Mucosa of gallbladder (tissue), 1 donor: ENCODE measurements at regions not wholly inside any gene's neighbourhood (a gene's known extent, or its start where the extent isn't known, plus 50 kb on each side); places are given as distances from the start of the nearest gene placed in this dataset.
"Not testable (repeated sequence)": the region's sequence is repeated elsewhere in the genome, so short reads cannot be mapped to it uniquely, and the experiment has no call there.

ENCODE experiments used
- DNase-seq: peaks from one replicate; pipeline ENCODE4 v3.0.0-alpha.2; 2020; ENCODE audit warnings: low spot score
- donor health status: DM: no; HTN: no; CAD: no.

DNA sequence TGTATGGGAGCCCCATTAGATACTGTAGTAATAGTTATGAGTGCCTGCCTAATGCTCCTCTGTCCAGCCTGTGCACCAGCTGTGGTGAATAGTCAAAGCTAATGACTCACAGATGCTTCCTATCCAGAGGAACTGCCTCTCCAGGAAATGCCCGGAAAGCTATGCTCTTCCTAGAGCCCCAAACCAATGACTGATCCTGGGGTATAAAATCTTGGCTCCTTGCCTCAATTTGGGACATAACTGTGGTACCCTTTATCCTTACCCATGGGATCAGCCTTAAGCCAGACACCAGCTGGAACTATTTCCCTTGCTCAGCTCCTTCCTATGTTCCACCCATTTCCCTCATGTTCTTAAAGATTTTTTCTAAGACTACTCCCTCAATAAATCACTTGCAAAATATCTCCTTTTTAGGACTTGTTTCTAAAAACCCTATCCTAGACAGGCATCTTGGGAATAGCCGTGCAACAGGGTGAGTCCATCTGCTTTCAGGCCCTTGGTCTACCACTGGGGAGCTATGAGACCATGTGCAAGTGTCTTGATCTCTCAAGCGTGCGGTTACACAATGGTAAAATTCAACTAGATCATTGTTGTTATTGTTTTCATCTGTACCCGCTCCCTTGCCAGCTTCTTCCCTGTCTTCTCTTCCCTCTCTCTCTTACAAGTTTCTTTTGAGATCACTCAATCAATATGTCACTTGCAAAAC is 283.7 kb downstream of the BTBD3 start:
- DNase-seq = no peak

DNA sequence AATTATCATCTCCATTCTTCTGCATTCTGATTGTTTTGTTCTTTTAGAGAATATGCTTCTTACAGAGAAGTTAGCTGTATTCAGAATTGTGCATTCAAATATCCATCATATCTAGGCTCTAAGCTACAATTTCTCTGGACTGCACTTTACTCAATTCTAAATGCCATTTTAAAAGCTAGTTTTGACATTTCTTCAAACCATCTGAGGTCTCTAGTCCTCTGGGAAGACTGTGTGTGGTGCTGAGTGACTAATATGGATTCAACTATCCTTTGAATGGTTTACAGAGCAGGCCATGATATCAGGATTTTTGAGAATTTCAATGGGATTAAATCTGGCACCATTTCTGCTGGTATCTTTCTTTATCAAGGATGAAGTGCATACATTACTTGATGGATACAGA is 285.7 kb downstream of the BTBD3 start:
- no peak for DNase-seq

DNA sequence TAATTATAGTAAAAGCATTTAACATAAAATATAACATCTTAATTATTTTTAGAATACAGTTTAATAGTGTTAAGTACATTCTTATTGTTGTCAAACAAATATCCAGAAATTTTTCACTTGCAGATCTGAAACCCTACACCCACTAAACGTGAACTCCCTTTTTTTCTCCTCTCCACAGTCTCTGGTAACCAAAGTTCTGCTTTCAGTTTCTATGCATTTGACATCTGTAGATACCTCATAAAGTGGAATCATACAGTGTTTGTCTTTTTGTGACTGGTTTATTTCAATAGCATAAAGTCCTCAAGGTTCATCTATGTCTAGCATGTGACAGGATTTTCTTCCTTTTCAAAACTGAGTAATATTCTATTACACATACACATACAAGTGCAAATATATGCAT is 286.3 kb downstream of the BTBD3 start:
- DNase-seq = no peak

DNA sequence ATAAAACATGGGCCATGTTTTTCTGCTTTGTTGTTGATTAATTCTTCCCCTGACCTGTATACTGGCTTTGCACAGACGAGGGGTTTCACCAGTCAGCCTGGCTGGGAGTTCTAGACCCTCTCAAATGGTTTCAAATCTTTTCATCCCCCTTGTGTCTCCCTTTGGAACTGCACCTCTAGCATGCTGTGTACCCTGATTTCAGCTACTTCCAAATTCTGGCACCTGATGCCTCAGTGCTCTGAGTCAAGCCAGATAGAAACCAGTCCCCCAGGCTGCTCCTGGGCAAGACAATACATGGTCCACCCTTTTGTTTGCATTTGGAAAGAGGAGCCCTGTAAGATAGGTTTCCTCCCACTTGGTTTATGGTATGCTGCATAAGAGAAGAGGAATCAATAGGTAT is 290.2 kb downstream of the BTBD3 start:
- DNase-seq = no peak

DNA sequence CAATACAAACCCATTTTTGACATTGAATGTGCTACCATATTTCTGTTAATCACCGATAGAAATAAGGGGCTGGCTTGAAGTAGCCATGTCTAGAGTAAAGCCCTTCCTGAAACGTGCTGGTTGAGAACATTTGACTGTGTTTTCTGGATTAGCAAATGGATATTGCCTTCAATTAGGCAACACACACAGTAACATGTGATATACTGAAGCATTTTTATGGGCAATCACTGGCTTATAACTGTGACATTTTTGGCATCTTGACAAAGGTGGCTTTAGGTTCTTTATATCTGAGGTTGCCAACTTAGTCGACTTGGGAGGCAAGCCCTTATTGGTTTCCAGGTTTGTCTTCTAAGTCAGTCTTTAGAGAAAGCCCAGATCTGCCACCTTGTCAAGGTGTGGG is 292.9 kb downstream of the BTBD3 start:
- DNase-seq = no peak

DNA sequence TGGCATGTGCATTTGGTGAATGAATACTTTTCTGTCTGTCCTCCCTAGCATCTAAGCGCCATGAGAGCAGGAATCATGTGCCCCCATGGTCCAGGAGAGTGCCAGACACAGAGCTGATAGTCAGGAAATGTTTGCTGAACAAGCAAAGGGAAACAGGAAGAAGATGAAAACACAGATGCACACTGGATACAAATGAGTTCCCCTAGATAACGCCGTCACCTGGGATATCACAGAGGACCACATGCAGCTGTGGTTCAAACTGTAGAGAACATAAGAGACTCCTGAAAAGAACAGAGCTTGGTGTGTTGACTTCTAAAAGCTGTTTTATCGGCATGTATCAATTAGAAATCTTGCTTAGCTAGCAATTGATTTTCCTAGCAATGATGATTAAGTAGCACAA is 293.7 kb downstream of the BTBD3 start:
- no peak for DNase-seq

DNA sequence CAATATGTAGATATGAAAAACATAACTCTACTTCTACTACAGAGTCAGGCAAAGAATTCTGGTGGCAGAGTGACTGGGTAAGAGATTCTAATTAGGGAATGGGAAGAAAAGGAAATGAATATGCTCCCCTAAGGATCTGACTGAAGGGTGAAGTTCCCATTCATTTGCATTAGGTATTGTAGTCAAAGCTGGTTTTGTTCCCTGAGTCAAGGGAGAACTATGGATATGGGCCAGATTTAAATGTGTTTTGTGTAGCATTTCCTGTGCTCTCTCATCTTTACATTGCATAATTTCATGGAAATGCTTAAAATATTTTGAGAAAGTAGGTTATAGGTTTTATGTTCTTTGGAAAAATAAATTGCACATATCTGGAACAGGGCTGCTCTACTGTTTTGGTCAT is 299.7 kb downstream of the BTBD3 start:
- DNase-seq = no peak

DNA sequence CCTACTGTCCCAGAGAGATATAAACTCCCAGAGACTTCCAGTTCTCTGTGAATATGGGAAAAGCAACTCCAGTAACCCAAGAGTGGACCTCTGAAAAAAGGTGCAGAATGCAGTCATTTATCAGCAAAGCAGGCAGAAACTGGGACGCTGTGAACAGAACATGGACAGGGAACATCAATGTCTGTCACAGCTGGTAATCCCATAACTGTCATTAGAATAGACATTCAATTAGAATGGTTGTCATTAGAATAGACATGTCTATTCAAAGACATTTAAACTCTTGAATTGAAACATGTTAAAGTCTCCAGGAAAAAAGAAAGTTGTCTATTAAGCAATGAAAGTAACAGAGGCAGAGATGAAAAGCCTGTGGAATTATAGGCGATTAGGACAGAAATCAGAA is 302.1 kb downstream of the BTBD3 start:
- no peak for DNase-seq

DNA sequence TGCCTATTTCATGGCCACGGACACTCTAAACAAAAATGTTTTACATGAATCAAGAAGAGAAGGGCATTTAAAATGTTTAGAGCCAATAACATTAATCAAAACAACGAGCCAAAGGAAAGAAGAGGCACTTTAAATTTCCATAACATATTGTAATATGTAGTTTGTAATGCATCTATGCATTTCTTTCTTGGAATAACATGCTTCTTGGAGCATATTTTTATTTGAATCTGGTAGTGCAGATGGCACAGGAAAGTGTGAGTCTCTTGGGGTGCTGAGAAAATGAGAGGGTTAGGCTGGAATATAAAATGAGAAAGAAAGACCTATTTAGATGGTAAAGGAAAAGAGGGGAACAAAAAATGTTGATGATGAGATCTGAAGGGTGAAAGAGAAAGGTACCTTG is 305.4 kb downstream of the BTBD3 start:
- DNase-seq = no peak

DNA sequence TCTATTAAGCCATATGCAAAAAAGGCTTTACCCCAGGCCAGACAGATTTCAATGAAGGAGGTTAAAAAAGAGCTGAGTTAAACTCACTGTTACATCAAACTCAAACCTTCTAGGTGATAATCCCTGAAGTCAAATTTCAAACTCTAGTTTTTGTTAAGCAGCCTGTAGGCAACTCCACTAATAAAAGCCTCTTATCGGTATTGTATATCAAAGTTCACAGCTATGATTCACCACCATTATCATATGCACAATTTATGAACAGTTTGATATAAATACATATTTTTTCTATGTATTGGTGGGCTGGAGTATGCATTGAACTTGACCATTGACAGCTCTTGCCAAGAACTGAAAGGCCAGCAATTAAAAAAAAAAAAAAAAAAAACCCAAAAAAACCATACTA is 308.2 kb downstream of the BTBD3 start:
- no peak for DNase-seq

DNA sequence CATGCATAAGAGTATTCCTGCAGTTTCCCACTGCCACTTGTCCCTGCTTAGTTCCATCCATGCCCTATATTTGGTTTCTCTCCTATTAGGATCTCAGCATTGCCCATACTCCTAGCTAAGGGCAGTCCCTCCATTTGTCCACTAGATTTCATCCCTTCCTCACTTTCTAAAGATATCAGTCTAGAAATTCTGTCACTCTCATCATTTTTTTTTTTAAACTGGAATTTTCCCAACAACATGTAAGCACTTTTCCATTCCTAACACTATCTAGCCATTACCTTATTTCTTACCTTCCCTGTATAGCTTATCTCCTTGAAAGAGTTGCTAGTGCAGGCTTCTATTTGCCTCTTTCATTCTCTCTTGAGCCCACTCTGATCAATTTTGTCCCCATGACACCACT is 312.2 kb downstream of the BTBD3 start:
- no peak for DNase-seq

DNA sequence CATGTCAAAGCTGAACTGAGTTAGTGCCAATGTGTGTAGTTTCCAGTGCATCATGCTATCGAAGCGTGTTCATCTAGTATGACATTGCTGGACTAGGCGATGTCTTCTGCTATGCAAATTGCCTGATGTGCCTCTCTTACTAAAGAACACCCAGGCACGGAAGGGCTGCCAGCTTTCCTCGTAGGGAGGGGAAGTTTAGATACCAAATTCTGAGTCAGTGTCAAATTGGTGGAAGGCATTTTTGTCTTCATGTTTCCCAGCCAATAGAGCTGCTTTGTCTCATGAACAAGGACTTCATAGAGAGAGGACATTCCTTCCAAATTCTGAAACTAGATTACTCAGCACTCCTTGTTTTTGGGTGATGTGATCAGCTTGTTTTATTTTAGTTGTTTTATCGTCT is 320.1 kb downstream of the BTBD3 start:
- no peak for DNase-seq

DNA sequence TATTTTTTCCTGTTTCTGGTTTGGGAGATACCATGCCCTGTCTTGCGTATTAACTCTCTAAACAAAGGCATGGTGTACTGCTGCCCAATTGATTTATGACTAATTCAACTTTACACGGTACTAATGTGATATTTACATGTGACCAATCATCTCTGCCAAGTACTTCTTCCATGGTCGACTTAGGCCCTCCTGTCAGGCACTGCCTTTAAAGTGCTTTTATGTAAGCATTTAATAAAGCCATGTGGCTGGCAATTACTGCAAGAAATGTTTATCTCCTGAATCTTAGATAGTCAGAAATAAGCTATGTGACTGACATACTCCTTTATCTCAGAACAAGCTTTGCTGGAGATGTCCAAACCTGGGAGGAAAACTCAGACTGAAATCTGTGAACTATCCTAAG is 323.4 kb downstream of the BTBD3 start:
- DNase-seq = no peak

DNA sequence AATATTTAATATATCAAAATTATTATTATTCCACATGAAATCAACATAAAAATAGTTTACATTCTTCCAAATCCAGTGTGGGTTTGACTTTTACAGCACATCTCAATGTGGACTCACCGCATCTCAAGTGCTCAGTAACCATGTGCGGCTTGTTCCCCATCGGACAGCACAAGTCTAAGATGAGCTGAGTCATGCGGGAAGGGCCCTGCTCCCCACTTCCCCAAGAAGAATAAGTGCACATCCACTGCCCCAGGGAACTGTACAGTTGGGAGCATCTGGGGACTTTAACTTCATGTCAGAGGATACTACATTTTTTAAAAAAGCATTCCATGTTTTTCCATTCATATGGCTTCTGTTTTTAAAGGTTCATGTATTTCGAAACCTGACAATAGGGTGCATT is 325.6 kb downstream of the BTBD3 start:
- no peak for DNase-seq

DNA sequence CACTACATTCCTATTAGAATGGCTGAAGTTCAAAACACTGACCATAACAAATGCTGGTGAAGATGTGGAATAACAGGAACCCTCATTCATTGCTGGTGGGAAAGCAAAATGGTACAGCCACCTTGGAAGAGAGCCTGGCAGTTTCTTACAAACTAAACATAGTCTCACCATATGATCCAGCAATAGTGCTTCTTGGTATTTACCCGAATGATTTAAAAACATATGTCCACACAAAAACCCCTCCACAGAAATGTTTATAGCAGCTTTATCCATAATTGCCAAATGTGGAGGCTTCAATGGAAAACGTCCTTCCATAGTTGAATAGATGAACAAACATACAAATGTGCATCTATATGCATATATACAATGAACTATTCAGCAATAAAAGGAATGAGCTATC is 330.8 kb downstream of the BTBD3 start:
- no peak for DNase-seq

DNA sequence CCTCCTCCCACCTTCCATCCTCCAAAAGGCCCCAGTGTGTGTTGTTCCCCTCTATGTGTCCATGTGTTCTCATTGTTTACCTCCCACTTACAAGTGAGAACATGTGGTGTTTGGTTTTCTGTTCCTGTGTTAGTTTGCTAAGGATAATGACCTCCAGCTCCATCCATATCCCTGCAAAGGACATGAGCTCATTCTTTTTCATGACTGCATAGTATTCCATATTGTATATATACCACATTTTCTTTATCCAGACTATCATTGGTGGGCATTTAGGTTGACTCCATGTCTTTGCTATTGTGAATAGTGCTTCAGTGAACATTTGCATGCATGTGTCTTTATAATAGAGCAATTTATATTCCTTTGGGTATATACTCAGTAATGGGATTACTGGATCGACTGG is 333.0 kb downstream of the BTBD3 start:
- not testable (repeated sequence) for DNase-seq

DNA sequence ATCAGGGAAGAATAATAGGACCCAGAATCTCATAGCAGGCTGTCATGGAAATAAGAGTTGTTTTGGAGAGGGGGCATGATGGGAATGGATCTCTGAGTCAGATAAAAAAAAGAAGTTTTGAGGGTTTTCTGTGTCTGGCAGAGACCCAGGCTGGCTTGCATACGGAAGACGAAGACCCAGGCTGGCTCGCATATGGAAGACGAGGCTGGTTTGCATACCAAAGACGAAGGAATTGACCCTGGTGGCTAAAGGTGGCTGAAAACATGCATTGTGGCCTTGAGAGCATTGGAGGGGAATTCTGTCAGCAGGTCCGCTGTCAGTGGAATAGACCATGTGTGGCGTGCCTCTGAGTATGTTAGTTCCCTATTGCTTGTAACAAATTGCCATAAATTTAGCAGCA is 335.1 kb downstream of the BTBD3 start:
- DNase-seq = no peak

DNA sequence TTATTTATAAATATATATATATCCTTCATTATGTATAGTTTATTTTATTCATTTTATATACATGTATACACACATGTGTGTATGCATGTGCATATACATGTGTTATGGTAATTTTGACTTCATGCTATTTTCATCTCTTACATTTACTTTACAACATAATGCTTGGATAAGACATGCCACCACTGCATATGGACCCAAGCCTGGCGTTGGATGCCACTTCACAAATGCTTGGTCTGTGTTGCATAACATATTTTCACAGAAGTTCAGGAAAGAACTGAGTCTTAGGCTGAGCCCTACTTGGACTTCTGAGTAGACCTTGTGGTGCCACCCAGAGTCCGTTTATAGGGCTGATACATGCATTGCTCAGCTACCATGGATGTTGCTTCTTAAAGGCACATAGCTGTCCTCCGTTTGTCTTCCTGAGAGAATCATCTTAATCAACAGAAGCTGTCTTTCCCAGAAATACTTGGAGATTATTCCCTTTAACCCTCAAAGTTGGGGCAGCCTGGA is 337.8 kb downstream of the BTBD3 start:
- no peak for DNase-seq

DNA sequence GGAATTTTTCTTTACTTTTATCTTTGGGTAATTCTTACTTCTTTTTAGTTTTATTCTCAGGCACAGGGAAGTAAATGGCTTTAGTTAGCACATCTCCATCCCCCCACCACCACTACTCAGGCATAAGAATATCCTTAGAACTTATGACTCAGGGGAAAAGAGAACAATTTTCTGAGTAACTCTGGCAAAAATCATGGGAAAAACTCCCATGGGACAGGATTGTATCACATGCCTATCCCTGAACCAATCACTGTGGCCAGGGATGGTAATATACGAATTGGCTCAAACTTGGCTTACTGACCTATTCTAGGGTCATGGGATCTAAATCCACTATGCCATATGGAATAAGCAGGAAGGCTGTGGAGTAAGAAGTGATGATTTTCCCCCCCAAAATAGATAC is 339.1 kb downstream of the BTBD3 start:
- DNase-seq = no peak

DNA sequence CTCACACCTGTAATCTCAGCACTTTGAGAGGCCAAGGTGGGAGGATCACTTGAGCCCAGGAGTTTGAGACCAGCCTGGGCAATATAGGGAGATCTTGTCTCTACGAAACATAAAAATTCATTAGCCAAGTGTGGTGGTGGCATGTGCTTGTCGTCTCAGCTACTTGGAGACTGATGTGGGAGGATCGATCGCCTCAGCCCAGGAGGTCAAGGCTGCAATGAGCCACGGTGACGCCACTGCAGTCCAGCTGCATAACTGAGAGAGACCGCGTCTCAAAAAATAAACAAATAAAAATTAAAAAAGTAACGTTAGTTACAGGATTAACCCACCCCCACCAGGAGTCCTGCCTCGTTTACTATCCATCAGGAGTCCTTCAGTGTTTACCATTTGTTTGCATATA is 345.1 kb downstream of the BTBD3 start:
- DNase-seq = peak; percentile 52

DNA sequence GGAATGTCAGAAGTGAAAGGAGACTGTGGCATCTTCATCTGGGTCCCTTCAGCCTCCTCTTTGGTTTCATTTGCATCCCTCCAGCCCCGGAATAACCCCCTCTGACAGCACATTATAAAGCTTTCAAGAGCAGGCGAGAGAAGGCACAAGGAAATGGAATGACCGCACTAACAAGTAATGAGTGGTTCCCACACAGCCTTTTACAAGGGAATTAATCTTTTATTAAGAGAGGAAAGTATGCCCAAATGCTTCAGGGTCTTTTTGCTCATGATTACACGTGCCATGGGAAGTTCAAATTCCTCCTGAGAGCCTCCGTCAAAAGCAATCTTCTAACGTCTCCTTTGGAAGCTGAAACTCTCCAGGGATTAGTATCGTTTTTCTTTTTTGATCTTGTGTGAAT is 347.0 kb downstream of the BTBD3 start:
- DNase-seq = no peak

DNA sequence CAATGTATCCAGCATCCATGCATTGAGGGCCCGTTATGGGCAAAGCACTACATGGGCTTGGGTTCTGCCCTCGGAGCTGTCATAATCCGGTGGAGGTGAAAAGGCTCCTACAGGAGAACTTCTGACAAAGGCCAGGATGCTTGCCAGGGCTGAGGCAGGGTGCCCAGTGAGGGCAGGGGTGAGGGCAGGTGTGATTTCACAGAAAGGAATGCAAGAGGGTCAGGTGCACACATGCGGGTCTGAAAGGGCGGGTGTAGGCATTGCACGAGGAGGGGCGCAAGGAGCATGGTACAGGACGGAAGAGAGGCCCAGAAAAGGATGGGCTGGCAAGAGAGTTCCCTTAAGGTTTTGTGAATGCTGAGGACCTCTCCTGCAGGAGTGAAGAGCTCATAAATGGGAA is 348.0 kb downstream of the BTBD3 start:
- DNase-seq = peak; percentile 44

DNA sequence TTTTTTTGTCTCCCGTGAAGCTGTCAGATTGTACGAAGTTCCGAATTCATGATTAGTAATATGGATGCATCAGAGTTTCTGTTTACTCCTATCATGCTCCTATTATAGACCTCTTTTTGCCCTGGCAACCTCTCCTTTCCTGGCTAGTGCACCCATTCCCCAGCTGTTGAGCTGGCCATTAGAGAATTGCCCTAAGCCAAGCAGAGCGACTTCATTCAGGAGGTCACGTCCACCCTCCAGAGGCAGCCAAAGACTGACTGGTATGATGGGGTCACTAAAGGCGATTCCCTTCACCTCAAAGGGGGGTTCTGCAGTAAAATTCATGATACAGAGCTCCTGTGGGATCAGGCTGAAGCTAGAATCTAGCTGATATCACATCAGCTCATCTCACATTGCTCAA is 351.9 kb downstream of the BTBD3 start:
- no peak for DNase-seq

DNA sequence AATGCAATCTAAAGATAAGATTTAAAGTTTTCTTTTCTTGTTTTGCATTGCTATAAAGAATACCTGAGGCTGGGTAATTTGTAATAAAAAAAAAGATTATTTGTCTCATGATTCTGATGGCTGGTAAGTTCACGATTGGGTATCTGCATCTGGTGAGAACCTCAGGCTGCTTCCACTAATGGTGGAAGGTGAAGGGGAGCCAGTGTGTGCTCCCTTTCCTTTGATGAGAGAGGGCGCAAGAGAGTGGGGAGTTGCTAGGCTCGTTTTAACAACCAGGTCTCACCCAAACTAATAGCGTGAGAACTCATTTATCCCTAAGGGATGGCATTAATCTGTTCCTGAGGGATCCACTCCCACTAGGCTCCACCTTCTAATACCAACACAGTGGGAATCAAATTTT is 353.2 kb downstream of the BTBD3 start:
- no peak for DNase-seq
